ENCODE measurements at regions not wholly inside any gene's neighbourhood (a gene's known extent, or its start where the extent isn't known, plus 50 kb on each side); places are given as distances from the start of the nearest gene placed in this dataset.

DNA sequence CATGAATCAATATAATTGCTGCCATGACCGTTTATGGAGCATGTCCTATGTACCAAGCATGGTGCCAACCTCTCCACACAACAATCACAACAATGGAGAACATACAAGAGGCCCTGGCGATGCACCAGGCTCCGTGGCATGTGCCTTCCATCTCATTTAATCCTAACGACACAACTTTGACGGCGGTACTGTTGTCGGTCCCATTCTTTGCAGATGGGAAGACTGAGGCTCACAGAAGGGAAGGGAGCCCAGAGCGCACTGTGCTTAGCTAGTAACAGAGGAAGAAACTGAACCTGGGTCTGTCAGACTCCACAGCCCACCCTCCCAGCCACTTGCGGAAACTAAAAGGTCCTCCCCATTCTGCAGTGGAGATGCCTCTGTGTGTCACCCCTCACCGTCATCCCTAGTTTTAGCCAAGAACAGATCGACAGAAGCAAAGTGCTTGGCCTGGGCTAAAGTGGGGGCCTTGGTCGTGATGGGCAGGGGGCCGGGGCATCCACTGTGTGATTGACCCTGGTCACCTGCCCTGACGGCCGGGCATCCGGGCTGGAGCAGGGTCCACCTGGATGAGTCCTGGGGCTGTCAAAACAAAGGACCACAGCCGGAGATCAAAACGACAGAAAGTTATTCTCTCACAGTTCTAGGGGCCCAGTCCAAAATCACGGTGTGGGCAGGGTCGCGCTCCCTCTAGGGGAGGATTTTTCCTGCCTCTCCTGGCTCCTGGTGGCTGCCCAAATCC is 183.9 kb downstream of the C16orf95 start:
- Histone ChIP-seq H3K27me3 (ENCODE audit: control insufficient read depth in 3 of 3, insufficient read depth in 3 of 3, low read length in 3 of 3) (no peaks in the 10 kb centered on the region), H3K9me3 (ENCODE audit: control insufficient read depth in 2 of 2, insufficient read depth in 1 of 2, low read depth in 1 of 2, low read length in 1 of 2) (peaks cover 0 to 25% of the 10 kb centered on the region in 2 donors), H3K4me3 (ENCODE audit: low read depth in 1 of 3, low read length in 3 of 3) (no peak overlapping the region), H3K36me3 (ENCODE audit: control insufficient read depth in 3 of 3, insufficient read depth in 2 of 3, low read depth in 1 of 3, low read length in 3 of 3) (no peaks in the 10 kb centered on the region), H3K4me1 (ENCODE audit: control insufficient read depth in 3 of 3, insufficient read depth in 2 of 3, low read depth in 1 of 3, low read length in 2 of 3) (no peaks in the 10 kb centered on the region), H3K27ac (ENCODE audit: low read depth in 1 of 3, low read length in 2 of 3) (no peak overlapping the region)
- no peak for FAIRE-seq
- WGBS, 3 donors, result 86 to 88% (median 87%) methylated on average over 21 of the region's 21 CpGs
- DNase-seq, result no peak

DNA sequence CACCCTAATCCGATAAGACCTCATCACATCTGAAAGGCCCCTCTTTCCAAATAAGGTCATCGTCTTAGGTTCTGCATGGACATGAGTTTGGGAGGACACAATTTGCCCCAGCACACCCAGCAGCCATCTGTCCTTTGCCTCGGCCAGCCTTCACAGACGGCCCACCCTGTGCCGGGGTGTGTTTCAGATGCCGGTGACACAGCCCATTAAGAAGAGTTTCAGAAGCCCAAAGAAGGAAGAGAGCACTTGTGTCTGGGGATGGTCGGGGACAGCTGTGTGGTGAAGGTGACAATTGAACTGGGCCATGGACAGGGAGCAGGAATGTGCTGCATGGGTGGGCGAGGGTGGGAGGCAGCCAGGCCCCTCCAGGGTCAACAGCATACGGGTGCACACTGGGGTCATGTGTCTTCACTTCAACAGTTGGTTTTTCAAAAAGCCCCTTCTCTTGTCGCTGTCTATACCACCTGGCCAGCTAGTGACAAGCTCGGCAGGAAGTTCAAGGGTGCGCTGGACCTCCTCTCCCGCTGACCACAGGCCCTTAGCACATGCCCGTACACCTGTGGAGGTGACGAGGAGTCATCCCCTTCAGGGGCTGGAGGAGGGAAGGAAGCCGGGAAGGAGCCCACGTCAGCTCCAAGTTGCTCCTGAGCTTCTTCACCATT is 183.1 kb downstream of the C16orf95 start:
- no peak overlapping the region for H3K27ac ChIP-seq (ENCODE audit: low read depth in 1 of 3, low read length in 2 of 3)
- 88 to 92% (median 92%) methylated on average over 16 to 17 of the region's 17 CpGs for WGBS, 3 donors
- no peaks in the 10 kb centered on the region for H3K36me3 ChIP-seq (ENCODE audit: control insufficient read depth in 3 of 3, insufficient read depth in 2 of 3, low read depth in 1 of 3, low read length in 3 of 3)
- no peaks in the 10 kb centered on the region for H3K27me3 ChIP-seq (ENCODE audit: control insufficient read depth in 3 of 3, insufficient read depth in 3 of 3, low read length in 3 of 3)
- no peak overlapping the region for H3K4me3 ChIP-seq (ENCODE audit: low read depth in 1 of 3, low read length in 3 of 3)
- no peaks in the 10 kb centered on the region for H3K4me1 ChIP-seq (ENCODE audit: control insufficient read depth in 3 of 3, insufficient read depth in 2 of 3, low read depth in 1 of 3, low read length in 2 of 3)
- FAIRE-seq (no peak), DNase-seq (no peak)
- peaks cover 0 to 25% of the 10 kb centered on the region in 2 donors for H3K9me3 ChIP-seq (ENCODE audit: control insufficient read depth in 2 of 2, insufficient read depth in 1 of 2, low read depth in 1 of 2, low read length in 1 of 2)

DNA sequence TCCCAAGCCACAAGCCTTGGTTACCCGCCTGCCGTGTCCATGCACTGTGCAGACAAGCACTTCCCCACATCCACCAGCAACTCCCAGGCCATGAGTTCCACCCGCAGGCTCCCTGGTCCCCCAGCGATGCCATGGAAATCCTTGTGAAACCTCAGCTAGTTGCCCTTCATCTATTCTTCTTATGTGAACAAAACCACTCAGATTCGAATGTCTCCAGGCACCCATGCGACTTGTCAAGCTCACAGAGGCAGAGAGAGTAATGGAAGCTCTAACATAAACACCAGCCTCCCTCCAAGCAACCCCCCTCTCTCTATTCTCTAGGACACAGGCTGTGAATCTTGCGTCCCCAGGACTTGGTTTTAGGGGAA is 182.6 kb downstream of the C16orf95 start:
- Histone ChIP-seq H3K4me3 (ENCODE audit: low read depth in 1 of 3, low read length in 3 of 3) (no peak overlapping the region), H3K36me3 (ENCODE audit: control insufficient read depth in 3 of 3, insufficient read depth in 2 of 3, low read depth in 1 of 3, low read length in 3 of 3) (no peaks in the 10 kb centered on the region), H3K4me1 (ENCODE audit: control insufficient read depth in 3 of 3, insufficient read depth in 2 of 3, low read depth in 1 of 3, low read length in 2 of 3) (no peaks in the 10 kb centered on the region), H3K27ac (ENCODE audit: low read depth in 1 of 3, low read length in 2 of 3) (no peak overlapping the region), H3K27me3 (ENCODE audit: control insufficient read depth in 3 of 3, insufficient read depth in 3 of 3, low read length in 3 of 3) (no peaks in the 10 kb centered on the region), H3K9me3 (ENCODE audit: control insufficient read depth in 2 of 2, insufficient read depth in 1 of 2, low read depth in 1 of 2, low read length in 1 of 2) (peaks cover 0 to 22% of the 10 kb centered on the region in 2 donors)
- FAIRE-seq, result no peak
- WGBS, 3 donors, result 83 to 89% (median 87%) methylated on average over 7 of the region's 7 CpGs
- no peak for DNase-seq

DNA sequence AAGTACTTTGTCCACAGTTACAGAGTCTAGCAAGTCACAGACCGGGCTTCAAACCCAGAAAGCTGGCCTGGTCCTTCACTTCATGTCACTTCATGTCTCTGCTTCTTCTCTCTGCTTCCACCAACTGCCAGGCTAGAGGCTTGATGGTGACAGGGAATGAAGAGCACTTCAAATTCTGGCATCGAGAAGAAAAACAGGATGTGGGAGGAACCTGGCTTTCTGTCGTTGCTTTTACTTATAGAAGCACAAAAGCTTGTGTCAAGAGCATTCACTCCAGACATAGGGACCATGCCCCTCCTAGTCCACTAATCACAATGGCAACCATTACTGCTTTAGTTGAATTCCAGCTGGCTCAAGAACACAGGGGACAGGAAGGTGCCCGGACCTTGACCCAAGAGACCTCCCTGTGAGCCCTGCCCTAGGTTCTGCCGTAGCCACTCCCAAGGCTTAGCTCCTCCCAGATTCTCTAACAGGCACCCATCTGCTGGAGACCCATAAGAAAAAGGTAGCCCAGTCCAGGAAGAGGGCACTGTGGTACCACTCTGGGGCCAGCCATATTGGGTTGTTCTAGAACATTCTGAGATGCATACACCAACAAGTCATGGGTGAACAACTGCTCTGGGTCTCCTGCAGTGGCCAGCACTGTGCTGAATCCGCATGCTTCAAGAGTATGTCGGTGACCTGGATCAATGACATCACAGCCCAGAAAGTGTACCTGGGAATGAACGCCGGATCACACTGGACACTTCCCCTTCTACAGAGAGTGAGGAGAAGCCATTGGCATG is 181.8 kb downstream of the C16orf95 start:
- DNase-seq, result no peak
- no peak for FAIRE-seq
- 60 to 64% (median 63%) methylated on average over 9 of the region's 9 CpGs for WGBS, 3 donors
- Histone ChIP-seq H3K4me1 (ENCODE audit: control insufficient read depth in 3 of 3, insufficient read depth in 2 of 3, low read depth in 1 of 3, low read length in 2 of 3) (no peaks in the 10 kb centered on the region), H3K4me3 (ENCODE audit: low read depth in 1 of 3, low read length in 3 of 3) (no peak overlapping the region), H3K36me3 (ENCODE audit: control insufficient read depth in 3 of 3, insufficient read depth in 2 of 3, low read depth in 1 of 3, low read length in 3 of 3) (no peaks in the 10 kb centered on the region), H3K27ac (ENCODE audit: low read depth in 1 of 3, low read length in 2 of 3) (no peak overlapping the region), H3K27me3 (ENCODE audit: control insufficient read depth in 3 of 3, insufficient read depth in 3 of 3, low read length in 3 of 3) (no peaks in the 10 kb centered on the region), H3K9me3 (ENCODE audit: control insufficient read depth in 2 of 2, insufficient read depth in 1 of 2, low read depth in 1 of 2, low read length in 1 of 2) (peaks cover 0 to 22% of the 10 kb centered on the region in 2 donors)

DNA sequence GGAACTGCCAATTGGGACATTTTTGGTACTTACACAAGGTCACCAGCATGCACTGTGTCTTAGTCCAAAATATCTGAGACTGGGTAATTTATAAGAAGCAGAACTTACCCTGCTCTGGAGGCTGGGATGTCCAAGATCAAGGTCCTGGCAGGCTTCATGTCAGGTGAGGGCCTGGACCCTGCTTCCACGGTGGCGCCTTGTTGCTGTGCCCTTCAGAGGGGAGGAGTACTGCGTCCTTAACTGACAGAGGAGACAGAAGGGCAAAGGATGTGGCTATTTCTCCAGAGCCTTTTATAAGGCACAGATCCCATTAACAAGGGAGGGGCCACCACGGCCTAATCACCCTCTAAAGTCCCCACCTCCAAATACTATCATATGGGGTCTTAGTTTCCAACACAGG is 178.9 kb downstream of the C16orf95 start:
- no peak for DNase-seq
- WGBS, 3 donors, result 86 to 91% (median 90%) methylated on average over 4 of the region's 4 CpGs
- H3K27me3 ChIP-seq (ENCODE audit: control insufficient read depth in 3 of 3, insufficient read depth in 3 of 3, low read length in 3 of 3), result no peaks in the 10 kb centered on the region
- no peak overlapping the region for H3K4me3 ChIP-seq (ENCODE audit: low read depth in 1 of 3, low read length in 3 of 3)
- no peaks in the 10 kb centered on the region for H3K36me3 ChIP-seq (ENCODE audit: control insufficient read depth in 3 of 3, insufficient read depth in 2 of 3, low read depth in 1 of 3, low read length in 3 of 3)
- no peak for FAIRE-seq
- no peak overlapping the region for H3K27ac ChIP-seq (ENCODE audit: low read depth in 1 of 3, low read length in 2 of 3)
- peaks cover 0 to 9% of the 10 kb centered on the region in 2 donors for H3K9me3 ChIP-seq (ENCODE audit: control insufficient read depth in 2 of 2, insufficient read depth in 1 of 2, low read depth in 1 of 2, low read length in 1 of 2)
- H3K4me1 ChIP-seq (ENCODE audit: control insufficient read depth in 3 of 3, insufficient read depth in 2 of 3, low read depth in 1 of 3, low read length in 2 of 3), result no peaks in the 10 kb centered on the region

DNA sequence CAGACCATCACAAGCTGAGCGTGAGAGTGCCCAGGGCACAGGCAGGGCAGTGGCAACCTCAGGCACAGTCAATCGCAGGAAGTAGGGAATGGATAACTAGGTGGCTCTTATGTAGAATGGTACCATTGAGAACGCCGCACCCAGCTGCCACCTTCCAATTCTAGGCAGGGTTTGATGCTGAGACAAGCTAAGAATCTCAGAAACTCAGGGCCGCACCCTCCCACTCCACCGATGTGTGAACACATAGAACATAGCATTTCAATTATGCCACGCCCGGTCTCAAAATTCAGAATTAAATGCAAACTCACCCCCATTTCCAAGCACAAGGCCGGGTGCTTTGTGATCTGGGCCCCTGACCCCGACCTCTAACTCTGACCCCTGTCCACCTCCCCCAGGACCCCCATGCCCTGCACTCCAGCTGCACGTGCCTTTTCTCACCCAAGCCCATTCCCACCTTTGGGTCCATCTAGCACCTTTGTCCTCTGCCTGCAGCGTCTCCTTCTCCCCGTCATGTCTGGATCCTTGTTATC is 178.4 kb downstream of the C16orf95 start:
- no peak for FAIRE-seq

DNA sequence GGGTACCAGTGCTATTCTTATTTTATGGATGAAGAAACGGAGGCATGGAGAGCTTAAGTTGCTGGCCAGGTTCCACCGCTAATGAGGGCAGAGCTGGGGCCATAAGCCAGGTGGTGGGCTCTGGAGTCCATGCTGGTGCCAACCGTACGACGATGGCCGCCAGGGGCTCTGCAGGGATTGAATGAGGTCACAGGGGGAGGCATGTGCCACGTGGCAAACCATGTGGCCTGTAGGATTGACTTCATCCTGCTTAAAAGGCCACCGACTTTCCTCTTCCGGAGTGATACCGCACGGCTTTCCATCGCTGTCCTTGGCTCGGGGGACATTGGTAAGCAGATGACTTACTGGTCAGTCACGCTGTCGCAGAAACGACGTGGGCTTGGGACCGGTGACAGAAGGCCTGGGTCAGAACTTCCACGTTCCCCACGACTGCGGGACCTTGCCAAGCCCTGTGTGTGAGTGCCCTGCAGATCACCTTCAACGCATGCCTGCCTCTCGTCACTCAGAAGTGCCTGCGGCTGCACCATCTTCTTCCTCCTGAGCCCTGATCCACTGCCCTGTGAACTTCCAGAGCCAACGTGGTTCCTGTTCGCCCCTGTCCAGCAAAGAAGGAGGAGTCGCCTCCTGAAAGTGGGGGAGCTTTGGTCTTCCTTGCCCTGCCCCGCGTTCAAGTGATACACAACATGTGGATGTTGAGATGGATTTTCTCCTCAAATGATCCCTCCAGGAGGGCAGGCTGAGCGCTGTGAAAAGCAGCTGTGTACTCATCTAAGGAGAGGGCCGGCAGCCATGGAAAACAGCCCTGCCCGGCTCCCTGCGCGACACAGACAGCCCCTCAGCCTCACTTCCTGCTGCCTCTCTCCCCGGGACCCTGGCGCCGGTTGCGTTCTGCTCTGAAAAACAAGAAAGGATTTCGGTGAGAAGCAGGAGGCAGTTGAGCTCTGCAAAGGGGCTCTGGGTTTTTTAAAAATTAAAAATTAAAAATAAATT is 176.7 kb downstream of the C16orf95 start:
- Histone ChIP-seq H3K27me3 (ENCODE audit: control insufficient read depth in 3 of 3, insufficient read depth in 3 of 3, low read length in 3 of 3) (no peaks in the 10 kb centered on the region), H3K4me3 (ENCODE audit: low read depth in 1 of 3, low read length in 3 of 3) (no peak overlapping the region), H3K27ac (ENCODE audit: low read depth in 1 of 3, low read length in 2 of 3) (no peak overlapping the region), H3K36me3 (ENCODE audit: control insufficient read depth in 3 of 3, insufficient read depth in 2 of 3, low read depth in 1 of 3, low read length in 3 of 3) (no peaks in the 10 kb centered on the region), H3K4me1 (ENCODE audit: control insufficient read depth in 3 of 3, insufficient read depth in 2 of 3, low read depth in 1 of 3, low read length in 2 of 3) (no peaks in the 10 kb centered on the region), H3K9me3 (ENCODE audit: control insufficient read depth in 2 of 2, insufficient read depth in 1 of 2, low read depth in 1 of 2, low read length in 1 of 2) (peaks cover 0 to 9% of the 10 kb centered on the region in 2 donors)
- DNase-seq, result no peak
- no peak for FAIRE-seq
- 80 to 86% (median 81%) methylated on average over 39 of the region's 39 CpGs for WGBS, 3 donors

More for the DNA sequence above, 178.4 kb downstream of the C16orf95 start:
- no peaks in the 10 kb centered on the region for H3K4me1 ChIP-seq (ENCODE audit: control insufficient read depth in 3 of 3, insufficient read depth in 2 of 3, low read depth in 1 of 3, low read length in 2 of 3)
- 77 to 89% (median 81%) methylated on average over 13 of the region's 13 CpGs for WGBS, 3 donors
- no peak overlapping the region for H3K27ac ChIP-seq (ENCODE audit: low read depth in 1 of 3, low read length in 2 of 3)
- no peak overlapping the region for H3K4me3 ChIP-seq (ENCODE audit: low read depth in 1 of 3, low read length in 3 of 3)
- no peaks in the 10 kb centered on the region for H3K36me3 ChIP-seq (ENCODE audit: control insufficient read depth in 3 of 3, insufficient read depth in 2 of 3, low read depth in 1 of 3, low read length in 3 of 3)
- DNase-seq, result no peak
- H3K27me3 ChIP-seq (ENCODE audit: control insufficient read depth in 3 of 3, insufficient read depth in 3 of 3, low read length in 3 of 3), result no peaks in the 10 kb centered on the region
- H3K9me3 ChIP-seq (ENCODE audit: control insufficient read depth in 2 of 2, insufficient read depth in 1 of 2, low read depth in 1 of 2, low read length in 1 of 2), result peaks cover 0 to 9% of the 10 kb centered on the region in 2 donors

Measured in small intestine (tissue), 7 donors.